WTC11 (cell line): ENCODE measurements at regions not wholly inside any gene's neighbourhood (a gene's known extent, or its start where the extent isn't known, plus 50 kb on each side); places are given as distances from the start of the nearest gene placed in this dataset.

Experiments used
- ATAC-seq: fragments of 200-7000 bp; cut with Tn5 transposase; 2 replicates; pipeline ENCODE4 v1.10.0; 2021; ENCODE audit warnings: mild to moderate bottlenecking, moderate library complexity
- CTCF ChIA-PET: fragments of 300-600 bp; sonication (Branson Sonifier 250); formaldehyde crosslinking; loops from one replicate; lab custom pipeline; 2021; ENCODE audit warnings: antibody characterized with exemption; lab: Charles Lee
- POLR2A ChIA-PET: fragments of 350-600 bp; sonication (Branson Sonifier 250); formaldehyde crosslinking; loops from one replicate; lab custom pipeline; 2021; ENCODE audit warnings: antibody characterized with exemption; lab: Charles Lee
- DNase-seq: peaks from one replicate; pipeline ENCODE4 v3.0.0; 2021; ENCODE audit warnings: low spot score
- H3K27ac Mint-ChIP-seq: 2 replicates; pipeline ENCODE4 v1.8.0; 2021; ENCODE audit warnings: mixed read lengths
- H3K27me3 Mint-ChIP-seq: 2 replicates; pipeline ENCODE4 v1.8.0; 2021; ENCODE audit warnings: low read depth, mild to moderate bottlenecking, moderate library complexity, mixed read lengths
- H3K36me3 Mint-ChIP-seq: 2 replicates; pipeline ENCODE4 v1.8.0; 2021; ENCODE audit warnings: mixed read lengths
- H3K4me1 Mint-ChIP-seq: 2 replicates; pipeline ENCODE4 v1.8.0; 2022; ENCODE audit warnings: mixed read lengths
- H3K4me3 Mint-ChIP-seq: 2 replicates; pipeline ENCODE4 v1.8.0; 2021; ENCODE audit warnings: mild to moderate bottlenecking, moderate library complexity, mixed read lengths
- H3K9me3 Mint-ChIP-seq: 2 replicates; pipeline ENCODE4 v1.8.0; 2021; ENCODE audit warnings: mixed read lengths
- ATF1 ChIP-seq: sonication (generic); formaldehyde crosslinking; IDR thresholded peaks from 2 replicates; pipeline ENCODE4 v1.8.1; 2023; ENCODE audit warnings: mild to moderate bottlenecking, moderate library complexity, missing genetic modification reagents
- CBFB ChIP-seq: sonication (generic); formaldehyde crosslinking; IDR thresholded peaks from 2 replicates; pipeline ENCODE4 v1.8.1; 2022; ENCODE audit warnings: mild to moderate bottlenecking, low read depth, missing genetic modification reagents
- ELF4 ChIP-seq: sonication (generic); formaldehyde crosslinking; IDR thresholded peaks from 2 replicates; pipeline ENCODE4 v1.8.1; 2022; ENCODE audit warnings: low read depth, mild to moderate bottlenecking, moderate library complexity, missing genetic modification reagents
- EMX1 ChIP-seq: fragments of 250-450 bp; sonication (Bioruptor Pico); IDR thresholded peaks from 2 replicates; pipeline ENCODE4 v1.8.0; 2021; ENCODE audit warnings: mild to moderate bottlenecking
- ETV6 ChIP-seq: sonication (generic); formaldehyde crosslinking; IDR thresholded peaks from 2 replicates; pipeline ENCODE4 v1.8.1; 2022; ENCODE audit warnings: mild to moderate bottlenecking, missing genetic modification reagents
- FOXP1 ChIP-seq: sonication (generic); formaldehyde crosslinking; IDR thresholded peaks from 2 replicates; pipeline ENCODE4 v1.8.0; 2022; ENCODE audit warnings: missing genetic modification reagents, mild to moderate bottlenecking, moderate library complexity, borderline replicate concordance
- GRHL2 ChIP-seq: fragments of 250-450 bp; sonication (Bioruptor Pico); IDR thresholded peaks from 2 replicates; pipeline ENCODE4 v1.8.0; 2022; ENCODE audit warnings: mild to moderate bottlenecking, moderate library complexity; ENCODE audit not compliant: insufficient replicate concordance, severe bottlenecking
- JAZF1 ChIP-seq: fragments of 250-450 bp; sonication (Bioruptor Pico); IDR thresholded peaks from 2 replicates; pipeline ENCODE4 v1.9.0; 2021; ENCODE audit warnings: moderate library complexity, mild to moderate bottlenecking, inconsistent platforms
- KAT7 ChIP-seq: sonication (generic); formaldehyde crosslinking; IDR thresholded peaks from 2 replicates; pipeline ENCODE4 v1.8.1; 2023; ENCODE audit warnings: missing genetic modification reagents, mild to moderate bottlenecking, borderline replicate concordance
- NFATC4 ChIP-seq: fragments of 250-450 bp; sonication (Bioruptor Pico); IDR thresholded peaks from 2 replicates; pipeline ENCODE4 v1.9.0; 2021; ENCODE audit warnings: mild to moderate bottlenecking
- NFE2L1 ChIP-seq: sonication (generic); formaldehyde crosslinking; IDR thresholded peaks from 2 replicates; pipeline ENCODE4 v1.8.1; 2023; ENCODE audit warnings: missing genetic modification reagents
- OVOL2 ChIP-seq: fragments of 250-450 bp; sonication (Bioruptor Pico); IDR thresholded peaks from 2 replicates; pipeline ENCODE4 v1.9.0; 2021; ENCODE audit warnings: mild to moderate bottlenecking, borderline replicate concordance
- PRRX2 ChIP-seq: fragments of 250-450 bp; sonication (Bioruptor Pico); IDR thresholded peaks from 2 replicates; pipeline ENCODE4 v1.8.0; 2021; ENCODE audit warnings: mild to moderate bottlenecking
- RELA ChIP-seq: sonication (generic); formaldehyde crosslinking; IDR thresholded peaks from 2 replicates; pipeline ENCODE4 v1.8.1; 2022; ENCODE audit warnings: missing genetic modification reagents, mild to moderate bottlenecking, borderline replicate concordance
- SMAD3 ChIP-seq: sonication (generic); formaldehyde crosslinking; IDR thresholded peaks from 2 replicates; pipeline ENCODE4 v1.8.0; 2022; ENCODE audit warnings: missing genetic modification reagents, mild to moderate bottlenecking, borderline replicate concordance
- TEAD1 ChIP-seq: sonication (generic); formaldehyde crosslinking; IDR thresholded peaks from 2 replicates; pipeline ENCODE4 v1.8.0; 2022; ENCODE audit warnings: mild to moderate bottlenecking, missing genetic modification reagents
- TEAD4 ChIP-seq: sonication (generic); formaldehyde crosslinking; IDR thresholded peaks from 2 replicates; pipeline ENCODE4 v1.8.0; 2022; ENCODE audit warnings: mild to moderate bottlenecking, missing genetic modification reagents
- ZNF416 ChIP-seq: fragments of 250-450 bp; sonication (Bioruptor Pico); IDR thresholded peaks from 2 replicates; pipeline ENCODE4 v1.9.0; 2021; ENCODE audit warnings: mild to moderate bottlenecking, inconsistent platforms
- ZNF423 ChIP-seq: fragments of 250-450 bp; sonication (Bioruptor Pico); IDR thresholded peaks from 2 replicates; pipeline ENCODE4 v2.1.2; 2022; ENCODE audit warnings: mild to moderate bottlenecking, moderate library complexity
- ZNF671 ChIP-seq: fragments of 250-450 bp; sonication (Bioruptor Pico); IDR thresholded peaks from 2 replicates; pipeline ENCODE4 v1.8.0; 2021; ENCODE audit warnings: mild to moderate bottlenecking
- TF ChIP-seq, protein P1 (sequence below): sonication (generic); formaldehyde crosslinking; IDR thresholded peaks from 2 replicates; pipeline ENCODE4 v1.8.1; 2022; ENCODE audit warnings: low read depth, missing genetic modification reagents, borderline replicate concordance
- TF ChIP-seq, protein P2 (sequence below): sonication (generic); formaldehyde crosslinking; IDR thresholded peaks from 2 replicates; pipeline ENCODE4 v1.8.1; 2022; ENCODE audit warnings: mild to moderate bottlenecking, moderate library complexity, missing genetic modification reagents
- TF ChIP-seq, protein P3 (sequence below): fragments of 200-600 bp; IDR thresholded peaks from 2 replicates; pipeline ENCODE4 v1.8.0; 2022; ENCODE audit warnings: antibody characterized with exemption

DNA sequence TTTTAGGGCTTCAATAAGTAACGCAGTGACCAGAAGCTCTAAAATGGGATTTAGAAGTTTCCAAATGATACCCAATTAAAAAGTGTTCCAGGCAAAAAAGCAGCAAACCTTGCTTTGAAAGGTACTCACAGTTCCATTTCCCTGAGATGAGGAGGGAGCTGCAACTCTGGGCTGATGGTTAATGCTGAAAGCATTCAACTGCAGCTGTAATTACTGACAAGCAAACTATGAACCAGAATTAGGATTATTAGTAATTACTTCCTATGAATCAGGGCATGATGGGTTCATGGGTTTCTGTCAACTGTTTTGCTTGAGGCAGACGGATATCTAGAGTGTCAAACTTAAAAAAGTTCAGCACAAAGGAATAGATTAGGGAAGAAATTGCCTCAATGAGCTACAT lies 357.4 kb downstream of the STIM2 start:
- no peak overlapping the region for H3K27ac Mint-ChIP-seq
- ATAC-seq (no peak), DNase-seq (no peak)
- H3K4me1 Mint-ChIP-seq, result no peaks in the 10 kb centered on the region
- TF ChIP-seq ETV6 (no peak), OVOL2 (CRISPR knock-in tag) (no peak), GRHL2 (CRISPR knock-in tag) (no peak), EMX1 (no peak)
- H3K27me3 Mint-ChIP-seq, result no peaks in the 10 kb centered on the region; the same call in 1 of the 2 replicates
- ChIA-PET CTCF (no interaction called here), POLR2A (no interaction called here)
- H3K4me3 Mint-ChIP-seq, result no peak overlapping the region
- H3K9me3 Mint-ChIP-seq, result no peaks in the 10 kb centered on the region
- no peaks in the 10 kb centered on the region for H3K36me3 Mint-ChIP-seq

DNA sequence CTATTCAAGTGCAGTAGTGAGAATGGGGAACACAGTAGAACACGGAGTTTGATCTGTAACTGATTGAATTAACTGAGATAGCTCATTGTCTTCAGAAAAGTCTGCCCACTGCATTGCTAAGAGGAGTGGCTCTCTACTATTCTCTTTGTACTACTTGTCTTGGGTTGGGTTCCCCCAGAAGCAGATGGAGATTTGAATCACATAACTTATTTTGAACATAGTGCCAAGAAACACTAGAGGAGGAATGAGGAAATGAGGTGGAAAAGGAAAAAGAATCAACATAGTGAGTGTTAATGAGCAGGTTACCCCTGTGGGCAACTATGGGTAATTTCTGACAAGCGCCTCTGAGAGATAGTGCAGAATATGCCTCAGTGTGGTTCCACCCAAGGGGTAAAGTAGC lies 362.7 kb downstream of the STIM2 start:
- H3K27me3 Mint-ChIP-seq, result no peaks in the 10 kb centered on the region; the same call in 1 of the 2 replicates
- ChIA-PET CTCF (no interaction called here), POLR2A (no interaction called here)
- DNase-seq (no peak), ATAC-seq (no peak)
- H3K9me3 Mint-ChIP-seq, result no peaks in the 10 kb centered on the region
- H3K4me3 Mint-ChIP-seq, result no peak overlapping the region
- no peak overlapping the region for H3K27ac Mint-ChIP-seq
- no peaks in the 10 kb centered on the region for H3K4me1 Mint-ChIP-seq
- H3K36me3 Mint-ChIP-seq, result no peaks in the 10 kb centered on the region
- TF ChIP-seq CBFB (CRISPR knock-in tag) (no peak), ELF4 (no peak), SMAD3 (CRISPR knock-in tag) (no peak), FOXP1 (CRISPR knock-in tag) (no peak), JAZF1 (CRISPR knock-in tag) (no peak), OVOL2 (CRISPR knock-in tag) (no peak), RELA (CRISPR knock-in tag) (no peak), NFATC4 (no peak), ZNF423 (CRISPR knock-in tag) (no peak), TEAD1 (CRISPR knock-in tag) (no peak), TEAD4 (CRISPR knock-in tag) (no peak), ZNF671 (no peak), ATF1 (CRISPR knock-in tag) (no peak)
- TF ChIP-seq, protein P1, sequence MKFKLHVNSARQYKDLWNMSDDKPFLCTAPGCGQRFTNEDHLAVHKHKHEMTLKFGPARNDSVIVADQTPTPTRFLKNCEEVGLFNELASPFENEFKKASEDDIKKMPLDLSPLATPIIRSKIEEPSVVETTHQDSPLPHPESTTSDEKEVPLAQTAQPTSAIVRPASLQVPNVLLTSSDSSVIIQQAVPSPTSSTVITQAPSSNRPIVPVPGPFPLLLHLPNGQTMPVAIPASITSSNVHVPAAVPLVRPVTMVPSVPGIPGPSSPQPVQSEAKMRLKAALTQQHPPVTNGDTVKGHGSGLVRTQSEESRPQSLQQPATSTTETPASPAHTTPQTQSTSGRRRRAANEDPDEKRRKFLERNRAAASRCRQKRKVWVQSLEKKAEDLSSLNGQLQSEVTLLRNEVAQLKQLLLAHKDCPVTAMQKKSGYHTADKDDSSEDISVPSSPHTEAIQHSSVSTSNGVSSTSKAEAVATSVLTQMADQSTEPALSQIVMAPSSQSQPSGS (CRISPR knock-in tag), result no peak
- TF ChIP-seq, protein P2, sequence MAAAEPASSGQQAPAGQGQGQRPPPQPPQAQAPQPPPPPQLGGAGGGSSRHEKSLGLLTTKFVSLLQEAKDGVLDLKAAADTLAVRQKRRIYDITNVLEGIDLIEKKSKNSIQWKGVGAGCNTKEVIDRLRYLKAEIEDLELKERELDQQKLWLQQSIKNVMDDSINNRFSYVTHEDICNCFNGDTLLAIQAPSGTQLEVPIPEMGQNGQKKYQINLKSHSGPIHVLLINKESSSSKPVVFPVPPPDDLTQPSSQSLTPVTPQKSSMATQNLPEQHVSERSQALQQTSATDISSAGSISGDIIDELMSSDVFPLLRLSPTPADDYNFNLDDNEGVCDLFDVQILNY (CRISPR knock-in tag), result no peak

DNA sequence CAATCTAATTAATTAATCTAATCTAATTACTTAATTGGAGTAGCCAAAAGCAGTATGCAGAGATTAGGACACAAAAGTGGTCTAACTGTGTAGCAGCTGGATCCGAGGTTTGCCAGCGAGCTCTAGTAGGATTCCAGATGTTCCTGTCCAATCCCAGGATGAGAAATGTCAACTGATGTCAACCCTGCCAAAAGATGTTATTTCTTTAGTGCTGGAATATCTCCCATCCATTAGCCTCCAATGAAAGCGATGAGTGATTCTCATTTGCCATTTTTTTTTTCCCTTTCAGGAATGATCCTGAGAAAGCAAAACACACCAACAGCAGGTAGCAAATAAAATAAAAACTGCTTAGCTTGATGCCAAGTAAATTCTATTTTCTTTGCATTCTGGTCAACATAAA lies 372.9 kb downstream of the STIM2 start:
- TF ChIP-seq ZNF416, result no peak
- TF ChIP-seq PRRX2 (CRISPR knock-in tag), result no peak
- TF ChIP-seq, protein P3, sequence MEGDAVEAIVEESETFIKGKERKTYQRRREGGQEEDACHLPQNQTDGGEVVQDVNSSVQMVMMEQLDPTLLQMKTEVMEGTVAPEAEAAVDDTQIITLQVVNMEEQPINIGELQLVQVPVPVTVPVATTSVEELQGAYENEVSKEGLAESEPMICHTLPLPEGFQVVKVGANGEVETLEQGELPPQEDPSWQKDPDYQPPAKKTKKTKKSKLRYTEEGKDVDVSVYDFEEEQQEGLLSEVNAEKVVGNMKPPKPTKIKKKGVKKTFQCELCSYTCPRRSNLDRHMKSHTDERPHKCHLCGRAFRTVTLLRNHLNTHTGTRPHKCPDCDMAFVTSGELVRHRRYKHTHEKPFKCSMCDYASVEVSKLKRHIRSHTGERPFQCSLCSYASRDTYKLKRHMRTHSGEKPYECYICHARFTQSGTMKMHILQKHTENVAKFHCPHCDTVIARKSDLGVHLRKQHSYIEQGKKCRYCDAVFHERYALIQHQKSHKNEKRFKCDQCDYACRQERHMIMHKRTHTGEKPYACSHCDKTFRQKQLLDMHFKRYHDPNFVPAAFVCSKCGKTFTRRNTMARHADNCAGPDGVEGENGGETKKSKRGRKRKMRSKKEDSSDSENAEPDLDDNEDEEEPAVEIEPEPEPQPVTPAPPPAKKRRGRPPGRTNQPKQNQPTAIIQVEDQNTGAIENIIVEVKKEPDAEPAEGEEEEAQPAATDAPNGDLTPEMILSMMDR, result no peak
- TF ChIP-seq, protein P1 (CRISPR knock-in tag), result no peak
- TF ChIP-seq NFE2L1, result no peak
- TF ChIP-seq KAT7, result no peak
- H3K4me3 Mint-ChIP-seq, result no peak overlapping the region
- no peaks in the 10 kb centered on the region; the same call in 1 of the 2 replicates for H3K27me3 Mint-ChIP-seq
- POLR2A ChIA-PET, result no interaction called here
- CTCF ChIA-PET, result no interaction called here
- ATAC-seq, result no peak
- H3K36me3 Mint-ChIP-seq, result no peaks in the 10 kb centered on the region
- DNase-seq, result no peak
- H3K9me3 Mint-ChIP-seq, result no peaks in the 10 kb centered on the region
- no peak overlapping the region for H3K27ac Mint-ChIP-seq
- no peaks in the 10 kb centered on the region for H3K4me1 Mint-ChIP-seq
